GM23338 (cell line): ENCODE measurements at regions not wholly inside any gene's neighbourhood (a gene's known extent, or its start where the extent isn't known, plus 50 kb on each side); places are given as distances from the start of the nearest gene placed in this dataset.

ENCODE experiments used
- ATAC-seq: fragments of 200-7000 bp; cut with Tn5 transposase; 3 replicates; pipeline ENCODE4 v1.9.1; 2020
- DNase-seq: peaks from one replicate; pipeline ENCODE4 v3.0.0-alpha.2; 2015; ENCODE audit warnings: low spot score
- H2AFZ ChIP-seq: fragments of 200-600 bp; sonication (generic); 2 replicates; pipeline ENCODE4 v1.8.0; 2016; ENCODE audit warnings: antibody characterized with exemption, mild to moderate bottlenecking, moderate library complexity
- H3F3A ChIP-seq: fragments of 200-600 bp; sonication (generic); replicated peaks from 2 replicates; pipeline ENCODE4 v1.8.0; 2017; ENCODE audit warnings: antibody characterized with exemption, mixed run types, low read depth
- H3K27ac ChIP-seq: fragments of 200-600 bp; sonication (generic); 2 replicates; pipeline ENCODE4 v1.6.1; 2016; ENCODE audit warnings: low read depth
- H3K27me3 ChIP-seq: fragments of 200-600 bp; sonication (generic); 2 replicates; pipeline ENCODE4 v1.8.0; 2016; ENCODE audit warnings: mild to moderate bottlenecking, mixed run types, moderate library complexity; ENCODE audit not compliant: insufficient read depth
- H3K36me3 ChIP-seq: fragments of 200-600 bp; sonication (generic); 2 replicates; pipeline ENCODE4 v1.8.0; 2016; ENCODE audit warnings: mild to moderate bottlenecking; ENCODE audit not compliant: insufficient read depth
- H3K4me1 ChIP-seq: fragments of 200-600 bp; sonication (generic); 2 replicates; pipeline ENCODE4 v1.8.0; 2016; ENCODE audit warnings: mild to moderate bottlenecking, moderate library complexity; ENCODE audit not compliant: insufficient read depth
- H3K4me2 ChIP-seq: fragments of 200-600 bp; sonication (generic); 2 replicates; pipeline ENCODE4 v1.7.1; 2017; ENCODE audit warnings: mixed run types
- H3K4me3 ChIP-seq: fragments of 200-600 bp; sonication (generic); 2 replicates; pipeline ENCODE4 v1.6.1; 2016; ENCODE audit warnings: mixed run types
- H3K79me2 ChIP-seq: fragments of 200-600 bp; sonication (generic); replicated peaks from 2 replicates; pipeline ENCODE4 v1.8.0; 2017; ENCODE audit warnings: mild to moderate bottlenecking; ENCODE audit not compliant: insufficient read depth
- H3K9me2 ChIP-seq: fragments of 200-600 bp; sonication (generic); 2 replicates; pipeline ENCODE4 v1.8.0; 2017; ENCODE audit not compliant: insufficient read depth
- H4K20me1 ChIP-seq: fragments of 200-600 bp; sonication (generic); replicated peaks from 2 replicates; pipeline ENCODE4 v1.8.0; 2017; ENCODE audit warnings: mild to moderate bottlenecking; ENCODE audit not compliant: insufficient read depth
- H3K27ac Mint-ChIP-seq: 2 replicates; pipeline ENCODE4 v1.8.0; 2020; ENCODE audit warnings: inconsistent platforms, mild to moderate bottlenecking, moderate library complexity, mixed read lengths
- H3K27me3 Mint-ChIP-seq: 3 replicates; pipeline ENCODE4 v1.8.0; 2022; ENCODE audit warnings: low read depth, mild to moderate bottlenecking, moderate library complexity, mixed read lengths, inconsistent platforms; ENCODE audit not compliant: insufficient read depth, poor library complexity
- H3K36me3 Mint-ChIP-seq: 3 replicates; pipeline ENCODE4 v1.8.0; 2021; ENCODE audit warnings: low read depth, mild to moderate bottlenecking, inconsistent platforms, moderate library complexity, mixed read lengths
- H3K4me1 Mint-ChIP-seq: 3 replicates; pipeline ENCODE4 v1.8.0; 2020; ENCODE audit warnings: mild to moderate bottlenecking, inconsistent platforms, mixed read lengths
- H3K4me3 Mint-ChIP-seq: 3 replicates; pipeline ENCODE4 v1.8.0; 2021; ENCODE audit warnings: moderate library complexity, mild to moderate bottlenecking, inconsistent platforms, mixed read lengths
- H3K9me3 Mint-ChIP-seq: 3 replicates; pipeline ENCODE4 v1.8.0; 2020; ENCODE audit warnings: moderate library complexity, mild to moderate bottlenecking, inconsistent platforms, mixed read lengths
- CTCF ChIP-seq, 2 experiments: fragments of 200-600 bp in 1 of 2; sonication (generic) in 1 of 2; conservative IDR thresholded peaks; 2 replicates each; pipeline versions ENCODE4 v1.5.1 to v1.6.1; 2016 to 2017; ENCODE audit warnings: antibody characterized with exemption in 2 of 2, low read depth in 2 of 2, mild to moderate bottlenecking in 2 of 2, moderate library complexity in 1 of 2
- EZH2phosphoT487 ChIP-seq: fragments of 200-600 bp; sonication (generic); IDR thresholded peaks from one replicate; pipeline ENCODE4 v1.8.1; 2018; ENCODE audit warnings: antibody characterized with exemption; ENCODE audit not compliant: unreplicated experiment
- ZNF462 ChIP-seq: fragments of 250-450 bp; sonication (Bioruptor Pico); IDR thresholded peaks from 2 replicates; pipeline ENCODE4 v1.5.0; 2020; ENCODE audit warnings: mild to moderate bottlenecking, moderate library complexity
- TF ChIP-seq, protein P1 (sequence below): IDR thresholded peaks from one replicate; pipeline ENCODE4 v1.6.1; 2018; ENCODE audit warnings: antibody characterized with exemption; ENCODE audit not compliant: unreplicated experiment
- TF ChIP-seq, protein P2 (sequence below): IDR thresholded peaks from 2 replicates; pipeline ENCODE4 v1.6.1; 2016; ENCODE audit warnings: antibody characterized with exemption

- TF ChIP-seq, protein P1, sequence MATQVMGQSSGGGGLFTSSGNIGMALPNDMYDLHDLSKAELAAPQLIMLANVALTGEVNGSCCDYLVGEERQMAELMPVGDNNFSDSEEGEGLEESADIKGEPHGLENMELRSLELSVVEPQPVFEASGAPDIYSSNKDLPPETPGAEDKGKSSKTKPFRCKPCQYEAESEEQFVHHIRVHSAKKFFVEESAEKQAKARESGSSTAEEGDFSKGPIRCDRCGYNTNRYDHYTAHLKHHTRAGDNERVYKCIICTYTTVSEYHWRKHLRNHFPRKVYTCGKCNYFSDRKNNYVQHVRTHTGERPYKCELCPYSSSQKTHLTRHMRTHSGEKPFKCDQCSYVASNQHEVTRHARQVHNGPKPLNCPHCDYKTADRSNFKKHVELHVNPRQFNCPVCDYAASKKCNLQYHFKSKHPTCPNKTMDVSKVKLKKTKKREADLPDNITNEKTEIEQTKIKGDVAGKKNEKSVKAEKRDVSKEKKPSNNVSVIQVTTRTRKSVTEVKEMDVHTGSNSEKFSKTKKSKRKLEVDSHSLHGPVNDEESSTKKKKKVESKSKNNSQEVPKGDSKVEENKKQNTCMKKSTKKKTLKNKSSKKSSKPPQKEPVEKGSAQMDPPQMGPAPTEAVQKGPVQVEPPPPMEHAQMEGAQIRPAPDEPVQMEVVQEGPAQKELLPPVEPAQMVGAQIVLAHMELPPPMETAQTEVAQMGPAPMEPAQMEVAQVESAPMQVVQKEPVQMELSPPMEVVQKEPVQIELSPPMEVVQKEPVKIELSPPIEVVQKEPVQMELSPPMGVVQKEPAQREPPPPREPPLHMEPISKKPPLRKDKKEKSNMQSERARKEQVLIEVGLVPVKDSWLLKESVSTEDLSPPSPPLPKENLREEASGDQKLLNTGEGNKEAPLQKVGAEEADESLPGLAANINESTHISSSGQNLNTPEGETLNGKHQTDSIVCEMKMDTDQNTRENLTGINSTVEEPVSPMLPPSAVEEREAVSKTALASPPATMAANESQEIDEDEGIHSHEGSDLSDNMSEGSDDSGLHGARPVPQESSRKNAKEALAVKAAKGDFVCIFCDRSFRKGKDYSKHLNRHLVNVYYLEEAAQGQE = no peak
- no peak for TF ChIP-seq CTCF (conservative IDR thresholded peaks at IDR 0.05; ENCODE audit: low read depth in 2 of 2)
- TF ChIP-seq EZH2phosphoT487 = no peak
- TF ChIP-seq, protein P2, sequence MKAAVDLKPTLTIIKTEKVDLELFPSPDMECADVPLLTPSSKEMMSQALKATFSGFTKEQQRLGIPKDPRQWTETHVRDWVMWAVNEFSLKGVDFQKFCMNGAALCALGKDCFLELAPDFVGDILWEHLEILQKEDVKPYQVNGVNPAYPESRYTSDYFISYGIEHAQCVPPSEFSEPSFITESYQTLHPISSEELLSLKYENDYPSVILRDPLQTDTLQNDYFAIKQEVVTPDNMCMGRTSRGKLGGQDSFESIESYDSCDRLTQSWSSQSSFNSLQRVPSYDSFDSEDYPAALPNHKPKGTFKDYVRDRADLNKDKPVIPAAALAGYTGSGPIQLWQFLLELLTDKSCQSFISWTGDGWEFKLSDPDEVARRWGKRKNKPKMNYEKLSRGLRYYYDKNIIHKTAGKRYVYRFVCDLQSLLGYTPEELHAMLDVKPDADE = no peak
- TF ChIP-seq ZNF462 (CRISPR knock-in tag) = no peak
- Histone ChIP-seq H3K4me2 (no peak overlapping the region), H3K9me2 (no peaks in the 10 kb centered on the region), H3K27ac (no peak overlapping the region), H3F3A (no peaks in the 10 kb centered on the region), H3K36me3 (no peaks in the 10 kb centered on the region), H3K4me3 (no peak overlapping the region), H3K4me1 (no peaks in the 10 kb centered on the region), H3K27me3 (no peaks in the 10 kb centered on the region), H3K79me2 (no peaks in the 10 kb centered on the region), H4K20me1 (no peaks in the 10 kb centered on the region), H2AFZ (no peak overlapping the region)
- DNase-seq = no peak
- H3K27me3 Mint-ChIP-seq = peaks cover 5% of the 10 kb centered on the region
- no peak for ATAC-seq
- peaks cover 6% of the 10 kb centered on the region; the same call in 2 of the 3 replicates for H3K4me1 Mint-ChIP-seq
- no peaks in the 10 kb centered on the region for H3K36me3 Mint-ChIP-seq
- H3K9me3 Mint-ChIP-seq = no peaks in the 10 kb centered on the region; the same call in 2 of the 3 replicates
- no peak overlapping the region for H3K4me3 Mint-ChIP-seq
- no peak overlapping the region for H3K27ac Mint-ChIP-seq
Observed at GRCh38 chr10:3931901-3932300, 146.9 kb upstream of the KLF6 start.
